IMR-90 (cell line): ENCODE measurements at regions not wholly inside any gene's neighbourhood (a gene's known extent, or its start where the extent isn't known, plus 50 kb on each side); places are given as distances from the start of the nearest gene placed in this dataset.

Experiments used
- CTCF ChIP-seq: conservative IDR thresholded peaks from 2 replicates; pipeline ENCODE4 v1.5.1; 2012; ENCODE audit warnings: mild to moderate bottlenecking, low read depth, low read length, improper control_type of control experiment
- MXI1 ChIP-seq: IDR thresholded peaks from 2 replicates; pipeline ENCODE4 v1.6.1; 2012; ENCODE audit warnings: low read depth, mild to moderate bottlenecking, low read length, moderate library complexity, borderline replicate concordance
- RAD21 ChIP-seq: IDR thresholded peaks from 2 replicates; pipeline ENCODE4 v1.6.1; 2012; ENCODE audit warnings: low read length, improper control_type of control experiment

DNA sequence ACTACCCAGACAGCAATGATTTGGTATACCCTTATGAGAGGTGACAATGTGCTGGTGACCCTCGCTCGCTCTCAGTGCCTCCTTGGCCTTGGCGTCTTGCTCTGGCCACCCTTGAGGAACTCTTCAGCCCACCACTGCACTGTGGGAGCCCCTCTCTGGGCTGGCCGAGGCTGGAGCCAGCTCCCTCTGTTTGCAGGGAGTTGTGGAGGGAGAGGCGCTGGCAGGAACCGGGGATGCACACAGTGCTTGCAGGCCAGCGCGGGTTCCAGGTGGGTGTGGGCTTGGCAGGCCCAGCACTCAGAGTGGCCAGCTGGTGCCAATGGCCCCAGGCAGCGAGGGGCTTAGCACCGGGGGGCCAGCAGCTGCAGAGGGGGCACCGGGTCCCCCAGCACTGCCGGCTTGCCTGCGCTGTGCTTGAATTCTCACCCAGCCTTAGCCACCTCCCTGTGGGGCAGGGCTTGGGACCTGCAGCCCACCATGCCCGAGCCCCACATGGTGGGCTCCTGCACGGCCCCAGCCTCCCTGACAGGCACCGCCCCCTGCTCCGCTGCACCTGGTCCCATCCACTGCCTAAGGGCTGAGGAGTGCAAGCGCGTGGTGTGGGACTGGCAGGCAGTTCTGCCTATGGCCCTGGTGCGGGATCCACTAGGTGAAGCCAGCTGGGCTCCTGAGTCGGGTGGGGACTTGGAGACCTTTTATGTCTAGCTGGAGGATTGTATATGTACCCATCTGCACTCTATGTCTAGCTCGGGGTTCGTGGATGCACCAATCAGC, 857.0 kb upstream of the IGFBP7 start:
- no peak for TF ChIP-seq MXI1
- TF ChIP-seq RAD21 = no peak
- no peak for TF ChIP-seq CTCF
